Dendritic cell treated with granulocyte-macrophage colony-stimulating factor and Interleukin-4, amounts not matched to agents 40 ng/mL and 50 ng/mL, for 4 days (primary cell): ENCODE measurements at regions not wholly inside any gene's neighbourhood (a gene's known extent, or its start where the extent isn't known, plus 50 kb on each side); places are given as distances from the start of the nearest gene placed in this dataset.

Experiments
- H3K27ac Mint-ChIP-seq: one replicate; pipeline ENCODE4 v1.8.0; 2022; ENCODE audit warnings: mild to moderate bottlenecking, mixed read lengths
- H3K27me3 Mint-ChIP-seq: one replicate; pipeline ENCODE4 v1.8.0; 2022; ENCODE audit warnings: mild to moderate bottlenecking, mixed read lengths
- H3K36me3 Mint-ChIP-seq: one replicate; pipeline ENCODE4 v1.8.0; 2022; ENCODE audit warnings: low read depth, mixed read lengths
- H3K4me1 Mint-ChIP-seq: one replicate; pipeline ENCODE4 v1.8.0; 2022; ENCODE audit warnings: low read depth, mixed read lengths
- H3K4me3 Mint-ChIP-seq: one replicate; pipeline ENCODE4 v1.8.0; 2022; ENCODE audit warnings: mild to moderate bottlenecking, moderate library complexity, mixed read lengths
- H3K9me3 Mint-ChIP-seq: one replicate; pipeline ENCODE4 v1.8.0; 2022; ENCODE audit warnings: mixed read lengths
- intact Hi-C: fragments of 100-400 bp; cut with micrococcal nuclease; formaldehyde crosslinking; loops from one replicate; pipeline ENCODE4 v1.15.0; 2022

- intact Hi-C loops: no loop called here
- Mint-ChIP-seq H3K4me3 (no peak overlapping the region), H3K27me3 (no peaks in the 10 kb centered on the region), H3K4me1 (no peaks in the 10 kb centered on the region), H3K27ac (no peak overlapping the region), H3K9me3 (peaks cover 55% of the 10 kb centered on the region), H3K36me3 (no peaks in the 10 kb centered on the region)
Measured at GRCh38 chr13:89294115-89294867, 1623.1 kb downstream of the SLITRK5 start.

DNA sequence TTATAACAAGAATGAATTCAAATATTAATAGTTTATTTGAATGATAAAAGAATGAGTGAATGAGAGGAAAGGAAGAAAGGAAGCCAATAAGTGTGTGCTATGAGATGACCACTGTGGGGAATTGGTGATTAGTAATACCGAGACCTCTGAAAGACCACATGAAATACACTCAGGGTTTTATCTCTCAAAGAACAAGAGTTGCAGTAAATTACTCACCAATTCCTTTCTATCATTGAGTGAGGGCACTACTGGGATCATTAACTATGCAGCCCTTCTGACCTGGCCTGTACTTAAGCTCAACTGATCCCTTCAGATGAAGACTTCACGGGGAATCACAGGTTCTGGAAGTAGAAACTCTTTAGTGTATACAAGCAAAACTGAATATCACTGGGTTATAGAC is 1636.1 kb downstream of the SLITRK5 start:
- no peak overlapping the region for H3K4me3 Mint-ChIP-seq
- no peaks in the 10 kb centered on the region for H3K36me3 Mint-ChIP-seq
- no peak overlapping the region for H3K27ac Mint-ChIP-seq
- intact Hi-C loops: no loop called here
- peaks cover 47% of the 10 kb centered on the region for H3K9me3 Mint-ChIP-seq
- no peaks in the 10 kb centered on the region for H3K27me3 Mint-ChIP-seq
- no peaks in the 10 kb centered on the region for H3K4me1 Mint-ChIP-seq

DNA sequence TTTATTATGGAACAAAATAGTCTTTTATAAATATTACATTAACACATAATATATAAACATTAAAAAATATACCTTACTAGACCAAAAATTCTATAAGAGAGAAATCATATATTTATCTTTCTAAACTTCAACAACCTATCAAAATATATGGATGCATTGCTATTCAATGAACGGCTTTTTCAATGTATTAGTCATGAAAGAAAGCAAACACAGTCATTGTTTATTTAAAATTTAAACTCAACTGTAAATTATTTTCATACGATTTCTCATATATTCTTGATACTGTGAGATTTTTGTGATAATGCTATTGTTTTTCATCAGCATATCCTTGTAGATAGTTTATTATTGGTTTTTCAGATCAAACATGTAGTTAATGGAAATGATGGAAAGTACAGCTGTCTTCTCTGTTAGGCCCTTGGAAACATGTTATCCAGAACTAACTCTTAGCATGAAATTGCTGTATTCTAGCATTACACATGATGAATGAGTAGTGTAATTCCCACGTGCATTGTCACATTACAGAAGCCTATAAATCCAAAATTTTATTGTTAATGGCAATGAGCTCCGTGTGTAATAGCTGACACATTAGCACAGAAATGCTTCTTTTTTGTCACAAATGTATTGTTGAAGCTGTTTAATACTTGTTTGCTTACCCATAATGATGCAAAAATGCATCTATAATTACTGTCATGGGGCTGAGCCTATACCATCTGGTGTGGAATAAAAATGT is 1639.9 kb downstream of the SLITRK5 start:
- no peak overlapping the region for H3K4me3 Mint-ChIP-seq
- no peaks in the 10 kb centered on the region for H3K36me3 Mint-ChIP-seq
- H3K27me3 Mint-ChIP-seq: no peaks in the 10 kb centered on the region
- intact Hi-C loops: no loop called here
- no peaks in the 10 kb centered on the region for H3K4me1 Mint-ChIP-seq
- H3K27ac Mint-ChIP-seq: no peak overlapping the region
- H3K9me3 Mint-ChIP-seq: peaks cover 37% of the 10 kb centered on the region

GRCh38 chr13:89315287-89315686 is 1644.1 kb downstream of the SLITRK5 start:
- Mint-ChIP-seq H3K27ac (no peak overlapping the region), H3K36me3 (no peaks in the 10 kb centered on the region), H3K9me3 (peaks cover 21% of the 10 kb centered on the region), H3K4me3 (no peak overlapping the region), H3K4me1 (no peaks in the 10 kb centered on the region), H3K27me3 (no peaks in the 10 kb centered on the region)
- intact Hi-C loops: no loop called here

- Mint-ChIP-seq H3K36me3 (no peaks in the 10 kb centered on the region), H3K27me3 (no peaks in the 10 kb centered on the region), H3K9me3 (no peaks in the 10 kb centered on the region), H3K27ac (no peak overlapping the region), H3K4me1 (no peaks in the 10 kb centered on the region), H3K4me3 (no peak overlapping the region)
- intact Hi-C loops: no loop called here
Measured at GRCh38 chr13:89322466-89322865, 1651.3 kb downstream of the SLITRK5 start.

GRCh38 chr13:89324582-89324981 is 1653.4 kb downstream of the SLITRK5 start:
- no peaks in the 10 kb centered on the region for H3K27me3 Mint-ChIP-seq
- no peak overlapping the region for H3K4me3 Mint-ChIP-seq
- no peaks in the 10 kb centered on the region for H3K9me3 Mint-ChIP-seq
- intact Hi-C loops: no loop called here
- H3K36me3 Mint-ChIP-seq: no peaks in the 10 kb centered on the region
- no peak overlapping the region for H3K27ac Mint-ChIP-seq
- H3K4me1 Mint-ChIP-seq: no peaks in the 10 kb centered on the region

DNA sequence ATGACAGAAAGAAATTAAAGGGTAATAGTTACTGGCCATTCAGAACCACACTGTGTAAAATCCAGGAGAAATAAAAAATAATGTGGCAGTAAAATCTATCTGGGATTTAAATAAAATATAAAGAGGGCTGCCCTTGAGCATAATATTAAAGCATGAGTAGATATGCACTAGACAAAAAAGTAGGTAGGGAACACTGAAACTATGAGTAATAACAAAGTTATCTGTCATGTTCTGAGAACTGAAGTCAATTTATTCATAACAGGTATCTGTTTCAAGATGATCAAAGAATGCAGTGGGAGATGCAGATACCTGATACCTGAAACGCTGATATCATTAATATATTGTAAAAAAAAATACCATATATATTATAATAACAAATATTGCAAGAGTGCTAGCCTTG is 1672.0 kb downstream of the SLITRK5 start:
- H3K4me3 Mint-ChIP-seq: no peak overlapping the region
- no peak overlapping the region for H3K27ac Mint-ChIP-seq
- no peaks in the 10 kb centered on the region for H3K4me1 Mint-ChIP-seq

DNA sequence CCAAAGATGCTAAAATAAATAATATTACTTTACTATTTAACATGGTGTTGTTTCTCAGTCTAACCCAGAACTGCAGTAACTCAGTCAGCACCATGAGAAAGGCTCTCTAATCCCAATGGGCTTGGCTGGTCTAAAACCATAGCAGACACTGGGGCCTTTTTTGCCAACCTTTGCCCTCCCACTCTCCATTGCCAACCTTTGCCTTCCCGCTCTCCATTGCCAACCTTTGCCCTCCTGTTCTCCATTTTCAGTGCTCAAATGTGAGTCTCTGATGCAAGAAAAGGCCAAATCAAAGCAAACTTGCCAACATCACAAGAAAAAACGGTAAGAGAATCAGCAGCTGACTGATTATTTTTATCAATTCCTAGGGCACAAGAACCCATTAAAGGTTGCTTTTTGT is 1681.2 kb downstream of the SLITRK5 start:
- intact Hi-C loops: no loop called here
- Mint-ChIP-seq H3K27ac (no peak overlapping the region), H3K4me1 (no peaks in the 10 kb centered on the region), H3K4me3 (no peak overlapping the region), H3K9me3 (peaks cover 13% of the 10 kb centered on the region), H3K36me3 (no peaks in the 10 kb centered on the region), H3K27me3 (no peaks in the 10 kb centered on the region)

More for the DNA sequence above, 1672.0 kb downstream of the SLITRK5 start:
- Mint-ChIP-seq H3K36me3 (no peaks in the 10 kb centered on the region), H3K27me3 (no peaks in the 10 kb centered on the region), H3K9me3 (peaks cover 6% of the 10 kb centered on the region)
- intact Hi-C loops: no loop called here

DNA sequence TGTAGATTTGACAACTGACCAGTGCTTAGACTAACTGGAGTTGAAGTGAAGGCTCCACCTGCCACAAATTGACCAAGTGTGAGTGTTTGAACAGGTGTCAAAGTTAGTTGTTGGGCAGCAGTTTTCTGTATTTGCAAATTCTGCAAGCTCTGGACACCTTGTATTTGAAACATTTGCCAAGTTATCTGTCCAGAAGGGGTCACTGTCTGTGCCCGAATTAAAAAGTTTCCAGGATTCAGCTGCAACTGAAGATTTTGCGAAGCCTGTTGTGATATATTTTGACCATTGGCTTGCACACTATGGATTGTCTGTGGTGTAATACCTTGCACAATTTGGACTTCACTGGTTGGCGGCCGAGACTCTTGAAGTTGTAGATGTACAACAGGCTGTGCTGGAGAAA is 1690.7 kb downstream of the SLITRK5 start:
- Mint-ChIP-seq H3K4me1 (no peaks in the 10 kb centered on the region), H3K27me3 (no peaks in the 10 kb centered on the region), H3K9me3 (no peaks in the 10 kb centered on the region), H3K36me3 (no peaks in the 10 kb centered on the region), H3K4me3 (no peak overlapping the region), H3K27ac (no peak overlapping the region)
- intact Hi-C loops: no loop called here

DNA sequence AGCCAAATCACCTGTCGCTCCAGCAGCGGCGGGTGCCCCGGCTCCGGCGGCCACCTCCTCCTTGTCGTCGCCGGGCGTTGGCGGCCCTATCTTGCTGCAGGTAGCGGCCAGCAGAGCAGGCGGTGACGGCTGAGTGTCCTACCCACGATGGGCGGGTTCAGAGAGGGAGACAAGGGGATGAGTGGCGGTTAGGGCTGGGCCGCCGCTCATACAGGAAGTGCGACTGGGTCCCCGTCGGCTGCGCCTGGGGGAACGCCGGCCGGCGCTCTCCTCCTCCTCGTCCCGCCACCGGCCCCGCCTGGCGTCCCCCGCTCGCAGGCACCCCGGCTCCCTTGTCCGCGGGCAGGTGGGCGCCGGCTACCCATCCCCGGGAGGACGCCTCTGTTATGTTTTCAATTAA is 1692.0 kb downstream of the SLITRK5 start:
- H3K27ac Mint-ChIP-seq: no peak overlapping the region
- no peaks in the 10 kb centered on the region for H3K36me3 Mint-ChIP-seq
- no peaks in the 10 kb centered on the region for H3K27me3 Mint-ChIP-seq
- intact Hi-C loops: no loop called here
- no peak overlapping the region for H3K4me3 Mint-ChIP-seq
- H3K4me1 Mint-ChIP-seq: no peaks in the 10 kb centered on the region
- no peaks in the 10 kb centered on the region for H3K9me3 Mint-ChIP-seq

GRCh38 chr13:89372193-89372592 is 1701.0 kb downstream of the SLITRK5 start:
- Mint-ChIP-seq H3K9me3 (no peaks in the 10 kb centered on the region), H3K4me1 (no peaks in the 10 kb centered on the region), H3K27me3 (no peaks in the 10 kb centered on the region), H3K4me3 (no peak overlapping the region), H3K27ac (no peak overlapping the region), H3K36me3 (no peaks in the 10 kb centered on the region)
- intact Hi-C loops: no loop called here

DNA sequence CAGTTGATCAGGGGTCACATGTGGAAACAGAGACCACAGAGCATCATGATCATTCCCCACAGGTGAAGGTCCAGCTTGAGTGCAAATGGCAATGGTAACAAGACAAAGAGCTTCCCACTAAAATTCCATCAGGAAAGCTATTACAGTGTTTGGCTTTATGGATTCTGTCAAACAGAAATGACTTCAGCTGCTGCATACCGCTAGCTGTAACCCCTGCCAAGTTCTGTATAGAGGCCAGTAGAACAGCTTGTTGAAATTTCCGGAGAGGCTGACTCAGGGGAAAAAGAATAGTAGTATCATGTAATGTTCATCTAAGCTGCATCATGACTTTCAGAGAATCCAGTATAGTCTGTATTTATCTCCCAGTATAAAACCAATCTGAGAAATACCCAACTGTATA is 1704.7 kb downstream of the SLITRK5 start:
- no peaks in the 10 kb centered on the region for H3K9me3 Mint-ChIP-seq

DNA sequence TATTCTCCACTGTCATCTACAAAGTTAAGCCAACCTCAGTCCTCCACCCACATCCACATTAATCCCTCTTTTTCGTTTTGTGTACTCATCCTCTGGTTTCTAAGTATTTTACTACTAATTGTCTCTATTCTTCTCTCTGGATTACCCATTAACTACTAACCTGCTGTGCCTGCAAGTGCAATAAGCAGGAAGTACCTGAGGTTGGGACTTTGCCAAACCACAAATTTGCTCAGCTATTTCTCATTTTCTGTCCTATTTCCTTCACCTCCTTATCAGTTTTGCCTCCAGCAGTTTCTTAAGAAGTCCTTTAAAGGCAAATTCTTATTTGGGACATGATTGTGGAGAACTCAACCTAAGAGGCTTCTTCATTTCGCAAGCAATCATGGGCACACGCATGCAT is 1708.9 kb downstream of the SLITRK5 start:
- no peaks in the 10 kb centered on the region for H3K36me3 Mint-ChIP-seq
- intact Hi-C loops: loop anchor here (1.0 kb wide), 1 partner anchor 12 kb away; no protein-coding TSS in a partner anchor
- H3K27me3 Mint-ChIP-seq: no peaks in the 10 kb centered on the region
- no peak overlapping the region for H3K27ac Mint-ChIP-seq
- no peak overlapping the region for H3K4me3 Mint-ChIP-seq
- no peaks in the 10 kb centered on the region for H3K9me3 Mint-ChIP-seq
- H3K4me1 Mint-ChIP-seq: no peaks in the 10 kb centered on the region

More for the DNA sequence above, 1704.7 kb downstream of the SLITRK5 start:
- H3K27me3 Mint-ChIP-seq: no peaks in the 10 kb centered on the region
- intact Hi-C loops: no loop called here
- H3K27ac Mint-ChIP-seq: no peak overlapping the region
- H3K4me3 Mint-ChIP-seq: no peak overlapping the region
- no peaks in the 10 kb centered on the region for H3K36me3 Mint-ChIP-seq
- H3K4me1 Mint-ChIP-seq: no peaks in the 10 kb centered on the region

DNA sequence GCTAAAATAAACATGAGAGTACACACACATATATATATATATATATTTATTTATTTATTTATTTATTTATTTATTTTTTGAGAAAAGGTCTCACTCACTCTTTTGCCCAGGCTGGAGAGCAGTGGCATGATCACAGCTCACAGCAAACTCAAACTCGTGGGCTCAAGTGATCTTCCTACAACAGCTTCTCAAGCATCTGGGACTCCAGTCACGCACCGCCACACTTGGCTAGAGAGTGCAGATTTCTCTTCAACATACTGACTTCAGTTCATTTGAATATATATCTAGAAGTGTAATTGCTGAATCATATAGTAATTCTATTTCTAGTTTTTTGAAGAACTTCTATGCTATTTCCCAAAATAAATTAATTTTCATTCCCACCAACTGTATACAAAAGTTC is 1711.8 kb downstream of the SLITRK5 start:
- intact Hi-C loops: no loop called here
- no peaks in the 10 kb centered on the region for H3K36me3 Mint-ChIP-seq

More for the DNA sequence above, 1711.8 kb downstream of the SLITRK5 start:
- no peak overlapping the region for H3K27ac Mint-ChIP-seq
- H3K4me3 Mint-ChIP-seq: no peak overlapping the region
- H3K9me3 Mint-ChIP-seq: peaks cover 15% of the 10 kb centered on the region
- H3K27me3 Mint-ChIP-seq: no peaks in the 10 kb centered on the region
- no peaks in the 10 kb centered on the region for H3K4me1 Mint-ChIP-seq
